HG03520 (cell line): ENCODE measurements at regions not wholly inside any gene's neighbourhood (a gene's known extent, or its start where the extent isn't known, plus 50 kb on each side); places are given as distances from the start of the nearest gene placed in this dataset.

Experiments used
- ATAC-seq: cut with Tn5 transposase; IDR thresholded peaks from one replicate; pipeline ENCODE4 v1.9.1; 2021; ENCODE audit warnings: mild to moderate bottlenecking, moderate library complexity; ENCODE audit not compliant: unreplicated experiment

- no peak for ATAC-seq
Observed at GRCh38 chr3:152516216-152516615, 247.5 kb downstream of the MBNL1 start.

- no peak for ATAC-seq
Observed at GRCh38 chr3:152517502-152517901, 248.8 kb downstream of the MBNL1 start.

- ATAC-seq: no peak
Observed at GRCh38 chr3:152518346-152518745, 249.6 kb downstream of the MBNL1 start.

- ATAC-seq: no peak
Observed at GRCh38 chr3:152519376-152519775, 250.6 kb downstream of the MBNL1 start.

GRCh38 chr3:152522036-152522435, 253.3 kb downstream of the MBNL1 start:
- no peak for ATAC-seq

GRCh38 chr3:152524198-152525140, 255.7 kb downstream of the MBNL1 start:
- ATAC-seq: no peak

GRCh38 chr3:152531717-152532116, 263.0 kb downstream of the MBNL1 start:
- ATAC-seq: no peak

GRCh38 chr3:152538518-152538917, 269.8 kb downstream of the MBNL1 start:
- no peak for ATAC-seq

GRCh38 chr3:152539191-152539764, 270.5 kb downstream of the MBNL1 start:
- ATAC-seq: no peak

- no peak for ATAC-seq
Observed at GRCh38 chr3:152540120-152540519, 271.4 kb downstream of the MBNL1 start.

- no peak for ATAC-seq
Observed at GRCh38 chr3:152547153-152547552, 278.4 kb downstream of the MBNL1 start.

GRCh38 chr3:152549263-152549662, 280.5 kb downstream of the MBNL1 start:
- ATAC-seq: no peak

- no peak for ATAC-seq
Observed at GRCh38 chr3:152550284-152550683, 281.6 kb downstream of the MBNL1 start.

- no peak for ATAC-seq
Observed at GRCh38 chr3:152554980-152555379, 280.0 kb upstream of the P2RY1 start.

GRCh38 chr3:152555666-152556291, 279.2 kb upstream of the P2RY1 start:
- ATAC-seq: no peak

- peak; percentile 73 for ATAC-seq
Observed at GRCh38 chr3:152556731-152557254, 278.1 kb upstream of the P2RY1 start.

- ATAC-seq: peak; percentile 43
Observed at GRCh38 chr3:152557302-152557999, 277.5 kb upstream of the P2RY1 start.

- no peak for ATAC-seq
Observed at GRCh38 chr3:152558386-152558785, 276.5 kb upstream of the P2RY1 start.

- no peak for ATAC-seq
Observed at GRCh38 chr3:152559246-152559645, 275.7 kb upstream of the P2RY1 start.

GRCh38 chr3:152564459-152564858, 270.5 kb upstream of the P2RY1 start:
- ATAC-seq: no peak
